NB4 (cell line): ENCODE measurements at regions not wholly inside any gene's neighbourhood (a gene's known extent, or its start where the extent isn't known, plus 50 kb on each side); places are given as distances from the start of the nearest gene placed in this dataset.

Experiments used
- CTCF ChIP-seq: IDR thresholded peaks from one replicate; pipeline ENCODE4 v1.5.1; 2012; ENCODE audit warnings: low read depth, low read length
- MAX ChIP-seq: IDR thresholded peaks from 2 replicates; pipeline ENCODE4 v1.6.1; 2011; ENCODE audit warnings: low read depth, low read length
- MYC ChIP-seq: IDR thresholded peaks from 2 replicates; pipeline ENCODE4 v1.6.1; 2011; ENCODE audit warnings: low read depth, low read length
- POLR2A ChIP-seq: IDR thresholded peaks from 2 replicates; pipeline ENCODE4 v1.6.1; 2011; ENCODE audit warnings: mild to moderate bottlenecking; ENCODE audit not compliant: insufficient read length; ENCODE audit errors: extremely low read depth

GRCh38 chr10:111885046-111885445 lies 298.5 kb downstream of the GPAM start:
- TF ChIP-seq CTCF (no peak), POLR2A (no peak), MYC (no peak), MAX (no peak)
